Central memory CD8-positive, alpha-beta T cell (primary cell): ENCODE measurements at regions not wholly inside any gene's neighbourhood (a gene's known extent, or its start where the extent isn't known, plus 50 kb on each side); places are given as distances from the start of the nearest gene placed in this dataset.

ENCODE experiments used
- ATAC-seq: fragments of 150-1000 bp; cut with Tn5 transposase; replicated peaks from 2 replicates; pipeline ENCODE4 v1.10.0; 2022; ENCODE audit warnings: mild to moderate bottlenecking, moderate FRiP score, moderate number of reproducible peaks; ENCODE audit not compliant: poor library complexity, severe bottlenecking; ENCODE audit errors: extremely low read depth
- DNase-seq, 2 donors: peaks; one replicate each; pipeline ENCODE4 v3.0.0; 2021; ENCODE audit warnings: low spot score in 2 of 2
- H3K27ac Mint-ChIP-seq: one replicate; pipeline ENCODE4 v1.8.0; 2022; ENCODE audit warnings: low read depth, mild to moderate bottlenecking, moderate library complexity, mixed read lengths
- H3K27me3 Mint-ChIP-seq: one replicate; pipeline ENCODE4 v1.8.0; 2022; ENCODE audit warnings: mixed read lengths
- H3K36me3 Mint-ChIP-seq: one replicate; pipeline ENCODE4 v1.8.0; 2022; ENCODE audit warnings: mild to moderate bottlenecking, moderate library complexity, mixed read lengths; ENCODE audit not compliant: insufficient read depth
- H3K4me1 Mint-ChIP-seq: one replicate; pipeline ENCODE4 v1.8.0; 2022; ENCODE audit warnings: mixed read lengths
- H3K4me3 Mint-ChIP-seq: one replicate; pipeline ENCODE4 v1.8.0; 2022; ENCODE audit warnings: mild to moderate bottlenecking, moderate library complexity, mixed read lengths
- H3K9me3 Mint-ChIP-seq: one replicate; pipeline ENCODE4 v1.8.0; 2022; ENCODE audit warnings: mixed read lengths

GRCh38 chr10:33416691-33417090 lies 82.2 kb upstream of the NRP1 start:
- no peak for ATAC-seq
- H3K4me3 Mint-ChIP-seq, result no peak overlapping the region
- peaks cover 42% of the 10 kb centered on the region for H3K27me3 Mint-ChIP-seq
- no peak for DNase-seq
- peaks cover 1% of the 10 kb centered on the region for H3K36me3 Mint-ChIP-seq
- H3K9me3 Mint-ChIP-seq, result no peaks in the 10 kb centered on the region
- no peak overlapping the region for H3K27ac Mint-ChIP-seq
- H3K4me1 Mint-ChIP-seq, result peaks cover 6% of the 10 kb centered on the region

DNA sequence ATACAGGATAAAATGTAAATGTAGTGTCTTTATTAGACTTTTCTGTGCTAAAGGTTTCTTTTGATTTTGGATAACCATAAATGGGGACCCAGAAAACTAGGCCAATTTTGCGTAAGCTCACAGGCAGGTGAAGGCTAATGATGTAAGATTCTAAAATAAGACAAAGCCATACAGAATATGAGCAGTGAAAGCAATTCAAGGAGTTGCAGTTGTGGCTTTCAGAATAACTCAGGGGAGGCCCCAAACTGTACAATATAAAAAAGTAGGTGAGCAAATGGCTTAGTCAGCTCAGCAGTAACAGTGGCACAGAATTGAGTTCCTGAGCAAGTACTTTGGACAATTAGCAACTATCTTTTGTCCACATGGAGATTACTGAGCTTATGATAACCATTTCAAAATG lies 81.7 kb upstream of the NRP1 start:
- Mint-ChIP-seq H3K4me3 (no peak overlapping the region), H3K27ac (no peak overlapping the region), H3K4me1 (peaks cover 6% of the 10 kb centered on the region), H3K27me3 (peaks cover 47% of the 10 kb centered on the region), H3K36me3 (peaks cover 1% of the 10 kb centered on the region), H3K9me3 (no peaks in the 10 kb centered on the region)
- DNase-seq (no peak), ATAC-seq (no peak)

DNA sequence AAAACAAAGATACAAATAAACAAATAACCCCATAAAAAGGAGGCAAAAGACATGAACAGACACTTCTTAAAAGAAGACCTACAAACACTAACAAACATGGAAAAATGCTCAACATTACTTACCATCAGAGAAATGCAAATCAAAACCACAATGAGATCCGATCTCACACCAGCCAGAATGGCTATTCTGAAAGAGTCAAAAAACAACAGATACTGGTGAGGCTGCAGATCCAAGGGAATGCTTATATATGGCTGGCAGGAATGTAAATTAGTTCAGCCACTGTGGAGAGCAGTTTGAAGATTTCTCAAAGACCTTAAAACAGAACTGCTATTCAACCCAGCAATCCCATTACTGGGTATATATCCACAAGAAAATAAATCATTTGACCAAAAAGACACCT lies 80.4 kb upstream of the NRP1 start:
- H3K4me3 Mint-ChIP-seq, result no peak overlapping the region
- peaks cover 6% of the 10 kb centered on the region for H3K4me1 Mint-ChIP-seq
- H3K27ac Mint-ChIP-seq, result no peak overlapping the region
- no peaks in the 10 kb centered on the region for H3K9me3 Mint-ChIP-seq
- H3K27me3 Mint-ChIP-seq, result peaks cover 50% of the 10 kb centered on the region
- ATAC-seq (no peak), DNase-seq (no peak)
- peaks cover 1% of the 10 kb centered on the region for H3K36me3 Mint-ChIP-seq

DNA sequence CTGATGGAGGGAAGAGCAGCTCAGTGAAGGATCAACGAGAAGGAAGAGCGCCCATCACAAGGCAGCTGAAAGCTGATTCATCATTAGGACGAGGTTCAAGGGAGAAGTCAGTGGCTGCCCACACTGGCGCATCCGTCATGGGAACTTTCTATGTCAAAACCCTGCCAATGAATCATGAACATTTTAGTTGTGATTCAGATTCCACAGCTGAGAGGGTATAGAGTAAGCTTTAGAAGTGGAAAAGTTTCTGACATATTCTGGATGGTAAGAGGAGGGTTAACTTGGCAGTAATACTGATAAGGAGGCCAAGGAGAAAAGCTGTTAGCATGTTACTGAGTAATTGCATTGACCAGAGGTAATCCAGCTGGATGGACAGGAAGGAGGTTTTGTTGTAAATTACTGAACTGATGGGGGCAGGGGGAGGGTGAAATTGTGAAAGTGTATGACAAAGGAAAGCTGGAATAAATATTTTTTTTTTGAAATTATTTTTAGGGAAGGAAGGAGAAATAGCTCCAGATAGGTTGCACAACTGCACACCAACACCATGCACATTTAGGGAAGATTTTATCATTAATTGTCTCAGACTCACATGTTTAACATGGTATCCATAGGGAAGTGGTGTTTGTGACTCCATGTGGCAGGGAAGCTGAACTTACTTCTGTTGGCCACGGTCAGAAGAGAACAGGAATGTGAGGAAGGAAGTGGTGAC lies 78.3 kb upstream of the NRP1 start:
- no peaks in the 10 kb centered on the region for H3K36me3 Mint-ChIP-seq
- ATAC-seq (no peak), DNase-seq (no peak)
- peaks cover 58% of the 10 kb centered on the region for H3K27me3 Mint-ChIP-seq
- H3K9me3 Mint-ChIP-seq, result no peaks in the 10 kb centered on the region
- H3K27ac Mint-ChIP-seq, result no peak overlapping the region
- no peak overlapping the region for H3K4me3 Mint-ChIP-seq
- no peaks in the 10 kb centered on the region for H3K4me1 Mint-ChIP-seq

- H3K9me3 Mint-ChIP-seq, result no peaks in the 10 kb centered on the region
- no peaks in the 10 kb centered on the region for H3K4me1 Mint-ChIP-seq
- no peak for DNase-seq
- peaks cover 64% of the 10 kb centered on the region for H3K27me3 Mint-ChIP-seq
- ATAC-seq, result no peak
- H3K27ac Mint-ChIP-seq, result no peak overlapping the region
- no peak overlapping the region for H3K4me3 Mint-ChIP-seq
- H3K36me3 Mint-ChIP-seq, result no peaks in the 10 kb centered on the region
These were observed 77.8 kb upstream of the NRP1 start for GRCh38 chr10:33412241-33412640.

DNA sequence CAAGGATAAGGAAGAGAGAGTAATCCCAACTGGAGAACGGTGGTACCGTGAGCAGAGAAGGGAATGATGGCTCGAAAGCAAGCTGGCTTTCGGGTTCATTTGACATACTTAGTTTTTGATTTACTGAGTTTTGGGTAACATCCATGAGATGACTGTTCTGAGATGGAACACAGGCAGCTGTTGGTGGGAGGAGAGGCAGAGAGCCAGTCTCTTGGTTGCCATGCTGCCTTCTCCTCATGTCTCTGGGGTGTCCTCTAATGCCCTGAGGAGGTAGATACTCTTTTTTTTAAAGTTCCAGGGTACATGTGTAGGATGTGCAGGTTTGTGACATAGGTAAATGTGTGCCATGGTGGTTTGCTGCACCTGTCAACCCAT lies 76.4 kb upstream of the NRP1 start:
- Mint-ChIP-seq H3K27ac (no peak overlapping the region), H3K9me3 (peaks cover 5% of the 10 kb centered on the region), H3K36me3 (no peaks in the 10 kb centered on the region), H3K4me1 (no peaks in the 10 kb centered on the region), H3K27me3 (peaks cover 73% of the 10 kb centered on the region), H3K4me3 (no peak overlapping the region)
- DNase-seq (no peak), ATAC-seq (no peak)

GRCh38 chr10:33410096-33410859 lies 75.8 kb upstream of the NRP1 start:
- DNase-seq, result no peak

DNA sequence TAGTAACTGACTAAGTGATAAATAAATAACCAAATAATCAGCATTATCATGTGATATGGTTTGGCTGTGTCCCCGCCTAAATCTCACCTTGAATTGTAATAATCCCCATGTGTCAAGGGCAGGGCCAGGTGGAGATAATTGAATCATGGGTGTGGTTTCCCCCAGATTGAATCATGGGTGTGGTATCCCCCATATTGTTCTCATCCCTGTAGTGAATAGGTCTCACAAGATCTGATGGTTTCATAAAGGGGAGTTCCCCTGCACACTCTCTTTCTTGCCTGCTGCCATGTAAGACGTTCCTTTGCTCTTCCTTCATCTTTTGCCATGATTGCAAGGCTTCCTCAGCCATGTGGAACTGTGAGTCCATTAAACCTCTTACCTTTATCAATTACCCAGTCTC lies 72.1 kb upstream of the NRP1 start:
- Mint-ChIP-seq H3K4me3 (no peak overlapping the region), H3K36me3 (no peaks in the 10 kb centered on the region), H3K27ac (no peak overlapping the region), H3K4me1 (no peaks in the 10 kb centered on the region), H3K27me3 (peaks cover 80% of the 10 kb centered on the region), H3K9me3 (peaks cover 5% of the 10 kb centered on the region)
- no peak for ATAC-seq
- DNase-seq, result no peak

More at GRCh38 chr10:33410096-33410859, 75.8 kb upstream of the NRP1 start:
- Mint-ChIP-seq H3K4me1 (no peaks in the 10 kb centered on the region), H3K27ac (no peak overlapping the region), H3K27me3 (peaks cover 76% of the 10 kb centered on the region), H3K4me3 (no peak overlapping the region), H3K9me3 (peaks cover 5% of the 10 kb centered on the region), H3K36me3 (no peaks in the 10 kb centered on the region)
- no peak for ATAC-seq

DNA sequence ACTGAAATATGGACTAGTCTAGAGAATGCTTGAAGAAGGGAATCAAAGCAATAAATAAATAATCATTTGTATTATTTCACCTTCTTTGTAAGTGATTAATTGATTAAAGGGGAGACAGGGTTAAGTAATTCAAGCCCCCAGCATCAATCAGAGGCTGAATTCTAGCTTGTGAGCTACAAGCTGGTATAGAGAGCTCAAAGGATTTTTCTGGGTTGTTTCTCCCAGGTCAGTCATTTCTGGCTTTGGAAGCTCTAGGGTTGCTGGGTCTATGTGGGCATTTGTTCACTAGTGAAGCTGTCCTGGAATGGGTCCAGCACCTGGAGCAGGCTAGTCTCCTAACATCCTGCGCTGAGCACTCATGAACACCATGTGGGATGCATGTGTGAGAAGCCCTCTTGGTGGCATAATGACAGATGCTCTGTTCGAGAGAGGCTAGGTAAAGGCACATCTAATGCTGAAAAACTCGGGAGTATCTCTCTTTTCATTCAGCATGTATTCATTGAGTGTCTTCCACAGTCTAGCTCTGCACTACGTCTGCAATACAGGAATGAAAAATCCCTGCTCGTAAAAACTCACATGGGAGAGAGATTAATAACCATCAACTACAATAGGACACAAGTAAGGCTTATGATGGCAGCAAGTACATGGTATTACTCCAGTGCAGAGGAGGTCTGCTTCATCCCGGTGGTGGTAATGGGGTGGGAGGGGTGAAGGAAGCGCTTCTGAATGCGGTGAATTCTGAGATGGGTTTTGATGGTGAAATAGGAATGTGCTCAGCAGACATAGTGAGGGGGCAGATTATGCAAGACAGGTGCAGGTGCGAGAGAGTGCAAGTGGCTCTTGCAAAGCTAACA lies 68.0 kb upstream of the NRP1 start:
- peaks cover 11% of the 10 kb centered on the region for H3K9me3 Mint-ChIP-seq
- peaks cover 51% of the 10 kb centered on the region for H3K27me3 Mint-ChIP-seq
- H3K4me3 Mint-ChIP-seq, result no peak overlapping the region
- no peaks in the 10 kb centered on the region for H3K36me3 Mint-ChIP-seq
- DNase-seq, result no peak
- no peak overlapping the region for H3K27ac Mint-ChIP-seq
- no peak for ATAC-seq
- H3K4me1 Mint-ChIP-seq, result no peaks in the 10 kb centered on the region

GRCh38 chr10:33401300-33401699 lies 66.8 kb upstream of the NRP1 start:
- no peak for ATAC-seq
- no peak for DNase-seq
- Mint-ChIP-seq H3K9me3 (peaks cover 9% of the 10 kb centered on the region), H3K36me3 (no peaks in the 10 kb centered on the region), H3K4me1 (no peaks in the 10 kb centered on the region), H3K4me3 (no peak overlapping the region), H3K27ac (no peak overlapping the region), H3K27me3 (peaks cover 40% of the 10 kb centered on the region)

GRCh38 chr10:33398796-33399195 lies 64.3 kb upstream of the NRP1 start:
- Mint-ChIP-seq H3K4me3 (no peak overlapping the region), H3K27me3 (peaks cover 26% of the 10 kb centered on the region), H3K36me3 (no peaks in the 10 kb centered on the region), H3K9me3 (peaks cover 9% of the 10 kb centered on the region), H3K27ac (no peak overlapping the region), H3K4me1 (no peaks in the 10 kb centered on the region)
- no peak for DNase-seq
- ATAC-seq, result no peak

- H3K27me3 Mint-ChIP-seq, result peaks cover 12% of the 10 kb centered on the region
- H3K4me3 Mint-ChIP-seq, result no peak overlapping the region
- no peaks in the 10 kb centered on the region for H3K36me3 Mint-ChIP-seq
- H3K4me1 Mint-ChIP-seq, result no peaks in the 10 kb centered on the region
- DNase-seq, result no peak
- H3K27ac Mint-ChIP-seq, result no peak overlapping the region
- H3K9me3 Mint-ChIP-seq, result peaks cover 9% of the 10 kb centered on the region
- no peak for ATAC-seq
These were observed 62.5 kb upstream of the NRP1 start for GRCh38 chr10:33396938-33397337.
